ENCODE measurements at regions not wholly inside any gene's neighbourhood (a gene's known extent, or its start where the extent isn't known, plus 50 kb on each side); places are given as distances from the start of the nearest gene placed in this dataset.
"Not testable (repeated sequence)": the region's sequence is repeated elsewhere in the genome, so short reads cannot be mapped to it uniquely, and the experiment has no call there.

GRCh38 chr6:56742122-56742791 is 99.6 kb upstream of the DST start:
- DNase-seq (ENCODE audit: low spot score) = no peak

DNA sequence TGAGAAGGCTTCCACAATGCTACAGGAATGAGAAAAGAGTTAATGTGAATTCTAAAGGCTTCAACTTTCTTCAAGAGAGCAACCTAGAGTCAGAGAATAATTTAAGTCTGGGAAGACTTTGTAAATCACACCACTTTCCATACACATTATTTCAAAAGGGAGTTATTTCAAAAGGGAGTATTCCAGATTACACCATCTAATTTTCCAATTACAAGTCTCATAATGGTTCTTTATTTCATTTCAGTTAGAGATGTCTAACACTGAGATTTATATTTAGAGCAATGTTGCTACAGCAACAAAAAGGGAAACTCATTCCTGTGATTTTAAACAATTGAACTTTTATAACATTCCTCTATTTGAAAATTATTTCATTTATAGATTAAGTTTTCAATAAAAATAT is 98.8 kb upstream of the DST start:
- DNase-seq (ENCODE audit: low spot score) = no peak

DNA sequence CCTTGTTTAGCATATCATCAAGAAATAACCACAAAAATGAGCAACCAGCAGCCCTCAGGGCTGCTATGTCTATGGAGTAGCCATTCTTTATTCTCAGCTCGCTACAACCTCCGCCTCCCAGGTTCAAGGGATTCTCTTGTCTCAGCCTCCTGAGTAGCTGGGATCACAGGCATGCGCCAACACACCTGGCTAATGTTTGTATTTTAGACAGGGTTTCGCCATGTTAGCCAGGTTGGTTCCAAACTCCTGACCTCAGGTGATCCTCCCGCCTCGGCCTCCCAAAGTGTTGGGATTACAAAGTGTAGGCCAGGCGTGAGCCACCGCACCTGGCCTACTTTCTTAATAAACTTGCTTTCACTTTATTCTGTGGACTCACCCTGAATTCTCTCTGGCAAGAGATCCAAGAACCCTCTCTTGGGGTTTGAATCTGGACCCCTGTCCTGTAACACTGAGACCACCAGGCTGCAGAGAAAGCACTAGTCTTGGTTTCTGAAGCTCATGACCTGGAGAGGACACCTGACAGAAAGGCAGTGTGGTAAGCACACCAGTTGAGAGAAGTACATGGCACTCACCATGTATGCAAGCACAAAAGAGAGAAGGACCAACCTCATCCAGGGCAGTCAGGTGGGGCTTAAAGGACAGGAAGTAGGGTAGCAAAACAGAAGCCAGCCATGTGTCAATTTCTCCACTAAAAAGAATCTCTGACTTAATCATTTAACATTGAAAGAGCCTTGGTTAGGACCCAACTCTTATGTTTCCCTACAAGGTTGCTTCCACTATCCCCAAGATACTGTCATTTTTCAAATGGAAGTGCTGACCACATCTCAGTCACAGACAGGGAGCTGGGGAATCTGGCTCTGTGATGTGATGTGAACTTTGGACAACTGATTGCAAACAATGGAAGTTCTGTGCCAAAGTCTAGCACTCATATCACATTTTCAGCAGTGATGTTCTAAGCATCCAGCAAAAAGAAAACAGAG is 97.4 kb upstream of the DST start:
- no peak for DNase-seq (ENCODE audit: low spot score)

DNA sequence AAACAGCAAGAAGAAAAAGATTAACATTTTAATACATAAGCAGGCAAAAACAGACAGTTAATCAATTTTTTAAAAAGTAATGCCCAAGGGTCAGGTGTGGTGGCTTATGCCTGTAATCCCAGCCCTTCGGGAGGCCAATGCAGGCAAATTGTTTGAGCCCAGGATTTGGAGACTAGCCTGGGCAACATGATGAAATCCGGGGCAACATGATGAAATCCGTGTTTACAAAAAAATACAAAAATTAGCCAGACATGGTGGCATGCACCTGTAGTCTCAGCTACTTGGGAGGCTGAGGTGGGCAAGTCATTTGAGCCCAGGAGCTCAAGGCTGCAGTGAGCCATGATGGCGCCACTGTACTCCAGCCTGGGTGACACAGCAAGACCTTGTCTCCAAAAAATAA is 94.1 kb upstream of the DST start:
- DNase-seq (ENCODE audit: low spot score) = no peak

DNA sequence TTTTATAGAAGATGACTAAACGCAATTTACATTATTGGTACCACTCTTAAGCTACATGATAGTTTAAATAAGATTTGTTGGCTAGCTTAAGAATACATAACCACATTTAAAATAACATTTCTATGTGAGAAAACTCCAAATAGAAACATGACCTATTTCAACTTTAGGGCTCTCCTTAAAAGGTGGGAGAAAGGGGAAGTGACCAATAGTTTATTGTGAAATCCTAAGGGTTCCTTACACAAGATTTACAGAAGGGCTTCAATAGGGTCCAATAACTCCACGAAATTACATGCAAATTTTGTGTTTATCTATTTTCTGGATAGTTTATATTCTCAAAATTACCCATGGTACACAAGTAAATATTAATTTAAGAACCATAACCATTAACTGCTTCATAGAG is 91.6 kb upstream of the DST start:
- DNase-seq (ENCODE audit: low spot score) = no peak

GRCh38 chr6:56733211-56733697 is 90.6 kb upstream of the DST start:
- DNase-seq (ENCODE audit: low spot score) = no peak

DNA sequence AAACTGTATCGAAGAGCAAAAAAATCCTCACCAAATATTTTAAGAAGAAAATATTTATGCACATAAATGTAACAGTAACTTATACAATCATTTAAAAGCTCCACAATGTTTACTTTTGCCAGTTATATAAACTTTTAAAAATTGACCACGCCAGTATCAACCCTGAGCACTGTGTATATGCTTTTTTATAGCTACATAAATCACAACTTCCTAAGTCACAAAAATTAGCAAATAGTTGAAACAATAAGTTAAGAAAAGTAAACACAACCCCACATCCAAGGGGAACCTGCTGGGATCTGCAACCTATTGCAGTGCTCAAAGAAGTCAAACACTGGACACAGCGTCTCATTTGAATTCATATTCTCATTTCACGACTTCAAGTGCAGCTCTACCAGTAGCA is 89.8 kb upstream of the DST start:
- DNase-seq (ENCODE audit: low spot score) = no peak

DNA sequence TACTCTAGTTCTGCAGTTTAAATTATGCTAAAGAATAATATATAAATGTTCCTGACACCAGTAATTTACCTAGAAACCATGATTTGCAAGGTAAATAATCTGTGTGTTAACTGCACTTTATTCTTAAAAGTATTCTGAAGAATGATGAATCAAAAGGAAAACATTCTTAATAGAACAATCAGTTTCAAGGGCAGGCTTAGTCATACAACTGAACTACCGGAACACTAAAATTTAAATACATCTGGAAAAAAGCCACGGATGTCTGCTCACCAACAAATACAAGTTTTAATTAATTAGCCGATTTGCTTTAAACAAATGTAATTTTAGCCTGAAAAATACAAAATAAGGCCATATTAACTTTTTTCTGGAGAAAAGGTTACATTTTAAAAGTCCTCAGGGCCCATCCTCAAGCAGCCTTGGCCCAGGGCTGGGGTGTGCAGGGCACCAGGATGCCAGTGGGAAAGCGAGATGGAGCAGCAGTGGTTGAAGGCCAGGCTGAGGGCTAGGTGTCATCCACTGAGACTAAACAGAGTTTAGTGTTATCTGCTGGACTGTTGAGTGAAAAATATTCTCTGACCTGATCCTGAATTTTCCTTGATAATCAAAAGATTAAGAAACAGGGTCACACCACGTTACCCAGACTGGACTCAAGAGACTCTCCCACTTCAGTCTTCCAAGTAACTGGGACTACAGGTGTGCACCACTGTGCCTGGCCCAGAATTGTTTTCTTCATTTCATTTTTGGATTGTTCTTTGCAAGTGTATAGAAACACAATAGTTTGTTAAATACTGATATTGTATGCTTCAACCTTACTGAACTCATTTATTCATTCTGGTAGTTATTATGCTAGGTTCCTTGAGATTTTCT is 88.2 kb upstream of the DST start:
- DNase-seq (ENCODE audit: low spot score) = no peak

DNA sequence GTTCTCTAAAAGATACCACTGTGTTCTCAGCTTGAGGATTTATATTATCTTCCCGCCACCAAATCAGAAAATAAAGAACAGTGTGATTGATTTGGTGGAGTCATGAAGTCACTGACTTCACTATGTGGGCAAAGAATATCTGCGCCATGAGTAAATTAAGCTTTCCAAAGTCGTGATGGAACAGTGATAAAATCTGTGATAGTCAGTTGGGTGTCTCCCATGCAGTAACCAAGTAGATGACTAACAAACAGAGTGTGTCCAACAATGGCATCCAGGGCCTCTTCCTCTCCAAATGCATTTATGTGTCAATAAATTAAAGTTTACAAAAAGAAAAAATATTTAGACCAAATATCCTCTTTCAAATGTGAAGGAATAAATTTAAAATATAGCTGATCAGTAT is 87.0 kb upstream of the DST start:
- DNase-seq (ENCODE audit: low spot score) = no peak

DNA sequence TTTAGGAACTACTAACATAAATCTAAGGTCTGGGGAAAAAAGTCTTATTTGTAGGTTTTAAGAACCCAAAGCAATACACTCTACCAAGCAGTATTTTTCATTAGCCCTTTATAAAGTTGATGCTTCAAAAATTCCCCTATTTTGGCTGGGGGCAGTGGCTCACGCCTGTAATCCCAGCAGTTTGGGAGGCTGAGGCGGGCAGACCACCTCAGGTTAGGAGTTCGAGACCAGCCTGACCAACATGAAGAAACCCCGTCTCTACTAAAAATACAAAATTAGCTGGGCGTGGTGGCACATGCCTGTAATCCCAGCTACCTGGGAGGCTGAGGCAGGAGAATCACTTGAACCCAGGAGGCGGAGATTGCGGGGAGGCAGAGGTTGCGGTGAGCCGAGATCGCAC is 86.5 kb upstream of the DST start:
- not testable (repeated sequence) for DNase-seq (ENCODE audit: low spot score)

DNA sequence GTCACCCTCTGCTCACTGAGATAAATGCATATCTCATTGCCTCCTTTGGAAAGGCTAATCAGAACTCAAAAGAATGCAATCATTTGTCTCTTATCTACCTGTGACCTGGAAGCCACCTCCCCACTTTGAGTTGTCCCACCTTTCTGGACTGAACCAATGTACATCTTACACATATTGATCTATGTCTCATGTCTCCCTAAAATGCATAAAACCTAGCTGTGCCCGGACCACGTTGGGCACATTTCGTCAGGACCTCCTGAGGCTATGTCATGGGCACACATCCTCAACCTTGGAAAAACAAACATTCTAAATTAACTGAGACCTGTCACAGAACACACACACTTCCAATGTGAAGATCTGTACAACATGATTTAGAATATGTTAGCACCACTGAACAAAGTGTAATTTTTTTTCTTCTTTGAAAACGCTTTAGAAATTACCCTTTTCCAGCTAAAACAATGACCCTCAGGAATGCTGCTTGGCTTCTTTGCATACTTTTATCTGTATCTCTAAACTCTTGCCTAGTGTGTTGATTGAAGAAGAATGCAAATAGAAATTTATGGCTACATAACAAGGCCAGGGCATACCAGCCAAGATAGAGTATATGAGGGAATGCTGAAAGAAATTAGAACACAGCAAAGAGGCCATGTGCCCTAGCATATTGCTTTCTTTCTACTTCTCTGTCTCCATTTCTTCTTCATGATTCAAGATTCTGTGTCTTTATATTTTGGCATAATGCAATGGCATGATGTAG is 84.6 kb upstream of the DST start:
- DNase-seq (ENCODE audit: low spot score) = no peak

- no peak for DNase-seq (ENCODE audit: low spot score)
These were observed 82.6 kb upstream of the DST start for GRCh38 chr6:56725254-56725653.

DNA sequence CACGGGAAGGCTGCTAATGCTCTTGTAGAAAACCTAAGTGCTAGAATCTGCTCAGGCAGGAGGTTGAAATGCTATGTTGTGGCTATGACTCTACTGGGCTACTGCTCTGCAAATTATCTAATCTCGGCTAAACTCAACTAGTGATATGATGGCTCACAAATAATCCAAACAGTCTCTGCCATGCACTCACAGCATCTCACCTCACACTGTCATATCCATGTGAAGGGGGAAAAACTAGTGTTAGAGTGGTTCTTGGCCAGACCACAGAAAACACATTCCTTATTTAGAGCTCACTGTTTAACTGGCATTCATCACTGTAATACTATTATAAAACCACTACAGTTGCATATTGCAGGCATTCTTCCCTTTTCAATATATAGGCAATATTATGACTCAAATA is 81.8 kb upstream of the DST start:
- DNase-seq (ENCODE audit: low spot score) = no peak

DNA sequence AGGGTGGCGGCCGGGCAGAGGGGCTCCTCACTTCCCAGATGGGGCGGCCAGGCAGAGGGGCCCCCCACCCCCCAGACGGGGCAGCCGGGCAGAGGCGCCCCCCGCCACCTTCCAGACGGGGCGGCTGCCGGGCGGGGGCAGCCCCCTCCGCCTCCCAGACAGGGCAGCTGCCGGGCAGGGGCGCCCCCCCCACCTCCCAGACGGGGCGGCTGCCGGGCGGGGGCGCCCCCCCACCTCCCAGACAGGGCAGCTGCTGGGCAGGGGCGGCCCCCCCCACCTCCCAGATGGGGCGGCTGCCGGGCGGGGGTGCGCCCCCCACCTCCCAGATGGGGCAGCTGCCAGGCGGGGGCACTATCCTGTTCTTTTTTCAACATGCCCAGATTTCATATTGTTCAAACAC is 78.2 kb upstream of the DST start:
- no peak for DNase-seq (ENCODE audit: low spot score)

- DNase-seq (ENCODE audit: low spot score) = not testable (repeated sequence)
These were observed 77.5 kb upstream of the DST start for GRCh38 chr6:56720202-56720601.

DNA sequence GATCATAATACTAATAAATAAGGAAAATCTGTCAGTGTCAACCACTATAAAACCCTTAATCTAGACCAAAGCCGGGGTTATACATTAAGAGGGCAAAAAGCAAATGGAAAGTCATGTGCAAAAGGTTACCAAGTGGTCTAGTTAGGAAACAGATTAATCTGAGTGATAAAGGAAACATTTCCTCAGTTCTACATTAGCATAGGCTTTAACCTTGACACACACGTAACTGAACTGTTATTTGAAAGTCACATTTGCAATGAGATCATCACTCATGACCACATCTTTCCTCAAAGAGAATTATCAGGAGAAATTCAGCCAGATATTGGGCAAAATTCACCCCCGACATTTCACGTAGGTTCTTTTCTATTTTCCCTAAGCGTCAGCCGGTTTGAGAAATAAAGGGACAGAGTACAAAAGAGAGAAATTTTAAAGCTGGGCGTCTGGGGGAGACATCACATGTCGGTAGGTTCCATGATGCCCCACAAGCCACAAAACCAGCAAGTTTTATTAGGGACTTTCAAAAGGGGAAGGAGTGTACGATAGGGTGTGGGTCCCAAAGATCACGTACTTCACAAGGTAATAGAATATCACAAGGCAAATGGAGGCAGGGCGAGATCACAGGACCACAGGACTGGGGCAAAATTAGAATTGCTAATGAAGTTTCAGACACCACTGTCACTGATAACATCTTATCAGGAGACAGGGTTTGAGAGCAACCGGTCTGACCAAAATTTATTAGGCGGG is 76.8 kb upstream of the DST start:
- DNase-seq (ENCODE audit: low spot score) = not testable (repeated sequence)

GRCh38 chr6:56718236-56718635 is 75.5 kb upstream of the DST start:
- DNase-seq (ENCODE audit: low spot score) = no peak

- no peak for DNase-seq (ENCODE audit: low spot score)
These were observed 73.5 kb upstream of the DST start for GRCh38 chr6:56716229-56716628.

GRCh38 chr6:56715741-56716140 is 73.1 kb upstream of the DST start:
- DNase-seq (ENCODE audit: low spot score) = no peak

DNA sequence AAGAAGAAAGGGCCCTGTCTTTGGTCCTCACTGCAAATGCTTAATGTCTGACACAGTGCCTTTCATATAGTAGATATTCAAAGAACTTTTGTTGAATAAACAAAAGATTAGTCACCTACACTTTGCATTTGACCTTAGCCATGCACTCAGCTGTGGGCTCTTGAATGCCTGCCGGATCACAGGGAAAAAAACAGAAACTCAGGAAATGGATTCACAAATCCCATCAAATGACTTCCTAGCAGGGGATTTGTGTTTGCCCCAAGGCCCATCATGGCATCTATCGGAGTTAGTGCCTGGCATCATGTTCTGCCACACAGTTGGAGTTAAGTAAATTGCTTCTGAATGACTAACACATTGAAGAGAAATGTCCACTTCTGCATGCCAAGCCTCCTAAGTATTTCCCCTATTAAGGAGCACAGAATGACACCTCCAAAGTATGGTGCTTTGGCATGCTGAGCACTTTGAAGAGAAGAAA is 72.3 kb upstream of the DST start:
- DNase-seq (ENCODE audit: low spot score) = no peak

DNA sequence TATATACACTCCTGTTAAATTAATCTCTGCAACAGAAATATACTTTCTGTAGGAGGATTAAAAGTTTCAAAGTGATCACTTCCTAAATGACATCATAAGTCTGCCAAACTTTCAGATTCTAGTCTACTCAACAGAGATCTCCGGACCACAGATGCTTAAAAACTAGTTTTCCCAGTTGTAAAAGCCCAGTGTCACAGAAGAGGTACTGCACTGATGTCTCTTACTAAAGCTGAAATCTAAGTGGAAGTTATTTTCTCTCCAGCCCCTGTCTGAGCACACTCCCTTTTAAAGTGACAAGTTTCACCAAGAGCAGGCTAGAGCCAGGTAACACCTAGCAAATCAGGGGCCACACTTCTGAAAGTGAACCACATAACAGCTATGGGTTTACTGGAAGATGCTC is 71.6 kb upstream of the DST start:
- DNase-seq (ENCODE audit: low spot score) = no peak
